OCI-LY1 (cell line): ENCODE measurements at regions not wholly inside any gene's neighbourhood (a gene's known extent, or its start where the extent isn't known, plus 50 kb on each side); places are given as distances from the start of the nearest gene placed in this dataset.

Source experiments
- H2AFZ ChIP-seq: fragments of 200-600 bp; sonication (generic), shearing (Covaris generic); 2 replicates; pipeline ENCODE4 v1.6.0; 2014; ENCODE audit warnings: antibody characterized with exemption, mild to moderate bottlenecking, low read length
- H3F3A ChIP-seq: fragments of 200-600 bp; sonication (generic), shearing (Covaris generic); 2 replicates; pipeline ENCODE4 v1.6.0; 2014; ENCODE audit warnings: mild to moderate bottlenecking, antibody characterized with exemption, low read length, moderate library complexity; ENCODE audit not compliant: insufficient read depth
- H3K27ac ChIP-seq: fragments of 200-600 bp; sonication (generic); 2 replicates; pipeline ENCODE4 v1.5.1; 2014; ENCODE audit warnings: low read length, mixed run types, mild to moderate bottlenecking, low read depth; ENCODE audit not compliant: poor library complexity, severe bottlenecking
- H3K27me3 ChIP-seq: fragments of 200-600 bp; sonication (generic); 2 replicates; pipeline ENCODE4 v1.6.0; 2014; ENCODE audit warnings: antibody characterized with exemption, mild to moderate bottlenecking, low read length, moderate library complexity; ENCODE audit not compliant: insufficient read depth
- H3K36me3 ChIP-seq: fragments of 200-600 bp; sonication (generic); 2 replicates; pipeline ENCODE4 v1.6.1; 2014; ENCODE audit warnings: mild to moderate bottlenecking, antibody characterized with exemption, low read length, moderate library complexity, mixed read lengths; ENCODE audit not compliant: insufficient read depth
- H3K4me1 ChIP-seq: fragments of 200-600 bp; sonication (generic); 2 replicates; pipeline ENCODE4 v1.5.1; 2014; ENCODE audit warnings: mild to moderate bottlenecking, low read length, moderate library complexity; ENCODE audit not compliant: insufficient read depth, severe bottlenecking
- H3K4me2 ChIP-seq: fragments of 200-600 bp; sonication (generic), shearing (Covaris generic); 2 replicates; pipeline ENCODE4 v1.6.1; 2014; ENCODE audit warnings: low read length
- H3K4me3 ChIP-seq: fragments of 200-600 bp; sonication (generic); 2 replicates; pipeline ENCODE4 v1.5.1; 2014; ENCODE audit warnings: low read length, low read depth, mild to moderate bottlenecking, mixed read lengths; ENCODE audit not compliant: poor library complexity, severe bottlenecking
- H3K79me2 ChIP-seq: fragments of 200-600 bp; shearing (Covaris generic); 2 replicates; pipeline ENCODE4 v1.6.1; 2016; ENCODE audit warnings: mixed run types, low read length, mixed read lengths; ENCODE audit not compliant: insufficient read depth
- H3K9ac ChIP-seq: fragments of 200-600 bp; sonication (generic), shearing (Covaris generic); 2 replicates; pipeline ENCODE4 v1.6.1; 2014; ENCODE audit warnings: mild to moderate bottlenecking, low read length, mixed read lengths
- H3K9me2 ChIP-seq: fragments of 200-600 bp; sonication (generic), shearing (Covaris generic); 2 replicates; pipeline ENCODE4 v1.6.1; 2014; ENCODE audit warnings: low read depth, mild to moderate bottlenecking, low read length, mixed read lengths
- H3K9me3 ChIP-seq: fragments of 200-600 bp; shearing (Covaris generic); 2 replicates; pipeline ENCODE4 v1.6.1; 2014; ENCODE audit warnings: low read length, mixed read lengths
- H4K20me1 ChIP-seq: fragments of 200-600 bp; sonication (generic), shearing (Covaris generic); 2 replicates; pipeline ENCODE4 v1.6.0; 2016; ENCODE audit warnings: mild to moderate bottlenecking, low read length; ENCODE audit not compliant: insufficient read depth
- CTCF ChIP-seq: fragments of 200-600 bp; sonication (generic), shearing (Covaris generic); IDR thresholded peaks from 2 replicates; pipeline ENCODE4 v1.5.1; 2017; ENCODE audit warnings: mild to moderate bottlenecking, antibody characterized with exemption, low read length, moderate library complexity, mixed read lengths
- EZH2 ChIP-seq: fragments of 200-600 bp; sonication (generic), shearing (Covaris generic); IDR thresholded peaks from 2 replicates; pipeline ENCODE4 v1.8.0; 2017; ENCODE audit warnings: borderline replicate concordance, mixed run types, mild to moderate bottlenecking, antibody characterized with exemption, low read length, moderate library complexity, mixed read lengths

DNA sequence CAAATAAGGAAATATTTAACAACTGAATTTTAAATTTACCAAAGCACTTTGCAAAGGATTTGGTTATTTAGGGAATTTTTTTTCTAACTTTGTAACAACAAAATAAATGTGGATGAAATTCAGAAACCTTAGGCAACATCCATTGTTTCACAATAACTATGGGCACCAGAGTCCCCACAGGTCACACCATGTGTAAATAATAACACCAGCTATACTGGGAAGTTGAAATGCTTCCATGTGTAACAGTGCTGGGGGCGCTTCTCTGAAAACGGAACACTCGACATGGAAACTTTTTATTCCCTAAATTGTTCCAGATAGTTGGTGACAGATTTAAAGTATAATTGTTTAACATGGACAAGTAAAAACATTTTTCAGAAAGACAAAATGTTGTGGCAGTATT, 818.6 kb downstream of the TNS3 start:
- Histone ChIP-seq H3K4me3 (no peak overlapping the region), H3K9me2 (no peaks in the 10 kb centered on the region), H3K27ac (no peak overlapping the region), H3K4me2 (no peak overlapping the region), H3K36me3 (no peaks in the 10 kb centered on the region), H3K4me1 (no peaks in the 10 kb centered on the region), H3K27me3 (no peaks in the 10 kb centered on the region), H3K9me3 (no peaks in the 10 kb centered on the region), H3K9ac (no peak overlapping the region), H3K79me2 (no peaks in the 10 kb centered on the region), H4K20me1 (no peaks in the 10 kb centered on the region), H3F3A (no peaks in the 10 kb centered on the region), H2AFZ (no peak overlapping the region)
- TF ChIP-seq CTCF (no peak), EZH2 (no peak)

GRCh38 chr7:46759711-46760480, 822.0 kb downstream of the TNS3 start:
- Histone ChIP-seq H3K4me2 (no peak overlapping the region), H3F3A (no peaks in the 10 kb centered on the region), H3K36me3 (no peaks in the 10 kb centered on the region), H3K27me3 (no peaks in the 10 kb centered on the region), H3K27ac (no peak overlapping the region), H4K20me1 (no peaks in the 10 kb centered on the region), H2AFZ (no peak overlapping the region), H3K4me3 (no peak overlapping the region), H3K9ac (no peak overlapping the region), H3K9me3 (no peaks in the 10 kb centered on the region), H3K9me2 (no peaks in the 10 kb centered on the region), H3K79me2 (no peaks in the 10 kb centered on the region), H3K4me1 (no peaks in the 10 kb centered on the region)
- TF ChIP-seq EZH2: no peak
- TF ChIP-seq CTCF: no peak

GRCh38 chr7:46756996-46757395, 824.9 kb downstream of the TNS3 start:
- H3K9me3 ChIP-seq: no peaks in the 10 kb centered on the region
- H3K4me2 ChIP-seq: no peak overlapping the region
- H3K9me2 ChIP-seq: no peaks in the 10 kb centered on the region
- H2AFZ ChIP-seq: no peak overlapping the region
- H3K36me3 ChIP-seq: no peaks in the 10 kb centered on the region
- H3K79me2 ChIP-seq: no peaks in the 10 kb centered on the region
- H4K20me1 ChIP-seq: no peaks in the 10 kb centered on the region
- H3K27ac ChIP-seq: no peak overlapping the region
- no peaks in the 10 kb centered on the region for H3K4me1 ChIP-seq
- H3K9ac ChIP-seq: no peak overlapping the region
- H3F3A ChIP-seq: no peaks in the 10 kb centered on the region
- H3K4me3 ChIP-seq: no peak overlapping the region
- no peak for TF ChIP-seq CTCF
- TF ChIP-seq EZH2: no peak
- H3K27me3 ChIP-seq: no peaks in the 10 kb centered on the region
